ENCODE measurements at regions not wholly inside any gene's neighbourhood (a gene's known extent, or its start where the extent isn't known, plus 50 kb on each side); places are given as distances from the start of the nearest gene placed in this dataset.

- no peak for DNase-seq
Measured at GRCh38 chrX:6313356-6313755, 84.7 kb upstream of the NLGN4X start.

GRCh38 chrX:6311540-6311939 is 82.9 kb upstream of the NLGN4X start:
- DNase-seq = no peak

GRCh38 chrX:6307156-6307555 is 78.5 kb upstream of the NLGN4X start:
- no peak for DNase-seq

GRCh38 chrX:6299724-6300123 is 71.1 kb upstream of the NLGN4X start:
- no peak for DNase-seq

GRCh38 chrX:6293716-6294115 is 65.0 kb upstream of the NLGN4X start:
- DNase-seq = no peak

GRCh38 chrX:6292599-6292998 is 63.9 kb upstream of the NLGN4X start:
- DNase-seq = no peak

- no peak for DNase-seq
Measured at GRCh38 chrX:6291444-6291843, 62.8 kb upstream of the NLGN4X start.

GRCh38 chrX:6283826-6284225 is 55.2 kb upstream of the NLGN4X start:
- no peak for DNase-seq

- DNase-seq = no peak
Measured at GRCh38 chrX:6279277-6279909, 50.7 kb upstream of the NLGN4X start.

All from NCI-H526 (cell line).